Dermis microvascular lymphatic vessel endothelial cell (primary cell): ENCODE measurements at regions not wholly inside any gene's neighbourhood (a gene's known extent, or its start where the extent isn't known, plus 50 kb on each side); places are given as distances from the start of the nearest gene placed in this dataset.

ENCODE experiments used
- DNase-seq, 2 donors: peaks; one replicate each; pipeline versions ENCODE4 v3.0.0 to v3.0.0-alpha.2; 2010; ENCODE audit warnings: low read depth in 2 of 2

GRCh38 chr3:59653405-59654122 lies 603.7 kb upstream of the CFAP20DC start:
- no peak for DNase-seq

- DNase-seq = no peak
These were observed 594.9 kb upstream of the CFAP20DC start for GRCh38 chr3:59644479-59645402.

GRCh38 chr3:59641169-59641899 lies 591.5 kb upstream of the CFAP20DC start:
- no peak for DNase-seq

- DNase-seq = no peak
These were observed 583.1 kb upstream of the CFAP20DC start for GRCh38 chr3:59632760-59633573.

- no peak for DNase-seq
These were observed 581.7 kb upstream of the CFAP20DC start for GRCh38 chr3:59631482-59631881.

- DNase-seq = no peak
These were observed 571.2 kb upstream of the CFAP20DC start for GRCh38 chr3:59621037-59621436.

- no peak for DNase-seq
These were observed 570.5 kb upstream of the CFAP20DC start for GRCh38 chr3:59620325-59620724.

- no peak for DNase-seq
These were observed 562.6 kb upstream of the CFAP20DC start for GRCh38 chr3:59612444-59612715.

GRCh38 chr3:59611649-59612443 lies 562.0 kb upstream of the CFAP20DC start:
- DNase-seq = no peak

- no peak for DNase-seq
These were observed 560.0 kb upstream of the CFAP20DC start for GRCh38 chr3:59609657-59610348.

GRCh38 chr3:59608356-59608755 lies 558.5 kb upstream of the CFAP20DC start:
- DNase-seq = no peak

GRCh38 chr3:59607656-59608055 lies 557.8 kb upstream of the CFAP20DC start:
- DNase-seq = no peak

- no peak for DNase-seq
These were observed 556.9 kb upstream of the CFAP20DC start for GRCh38 chr3:59606638-59607266.

- DNase-seq = no peak
These were observed 556.2 kb upstream of the CFAP20DC start for GRCh38 chr3:59605944-59606534.

GRCh38 chr3:59605318-59605717 lies 555.5 kb upstream of the CFAP20DC start:
- DNase-seq = no peak

GRCh38 chr3:59601486-59601885 lies 551.7 kb upstream of the CFAP20DC start:
- no peak for DNase-seq

GRCh38 chr3:59600631-59601030 lies 550.8 kb upstream of the CFAP20DC start:
- no peak for DNase-seq

- DNase-seq = no peak
These were observed 546.9 kb upstream of the CFAP20DC start for GRCh38 chr3:59596741-59597140.

- DNase-seq = no peak
These were observed 546.0 kb upstream of the CFAP20DC start for GRCh38 chr3:59595830-59596229.
